ENCODE measurements at regions not wholly inside any gene's neighbourhood (a gene's known extent, or its start where the extent isn't known, plus 50 kb on each side); places are given as distances from the start of the nearest gene placed in this dataset.
"Not testable (repeated sequence)": the region's sequence is repeated elsewhere in the genome, so short reads cannot be mapped to it uniquely, and the experiment has no call there.

DNA sequence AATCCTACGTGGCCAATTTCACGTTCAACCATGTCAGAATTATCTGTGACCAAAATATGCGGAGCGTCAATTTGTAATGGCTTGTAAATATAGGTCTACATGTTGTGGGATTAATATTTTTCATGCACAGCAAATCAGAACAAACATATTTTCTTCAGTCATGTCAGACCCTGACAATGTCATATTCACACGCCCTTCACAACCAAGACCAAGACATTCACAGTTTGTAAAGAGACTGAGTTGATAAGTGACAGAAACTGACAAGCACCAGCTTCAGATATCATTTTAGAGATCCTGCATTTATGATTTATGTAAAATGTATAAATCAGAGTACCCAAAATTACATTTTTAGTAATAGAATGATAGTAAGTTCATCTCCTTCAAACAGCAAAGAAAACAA lies 57.3 kb upstream of the NOVA1 start:
- no peak for DNase-seq (ENCODE audit: low spot score)
- TF ChIP-seq, protein P1, sequence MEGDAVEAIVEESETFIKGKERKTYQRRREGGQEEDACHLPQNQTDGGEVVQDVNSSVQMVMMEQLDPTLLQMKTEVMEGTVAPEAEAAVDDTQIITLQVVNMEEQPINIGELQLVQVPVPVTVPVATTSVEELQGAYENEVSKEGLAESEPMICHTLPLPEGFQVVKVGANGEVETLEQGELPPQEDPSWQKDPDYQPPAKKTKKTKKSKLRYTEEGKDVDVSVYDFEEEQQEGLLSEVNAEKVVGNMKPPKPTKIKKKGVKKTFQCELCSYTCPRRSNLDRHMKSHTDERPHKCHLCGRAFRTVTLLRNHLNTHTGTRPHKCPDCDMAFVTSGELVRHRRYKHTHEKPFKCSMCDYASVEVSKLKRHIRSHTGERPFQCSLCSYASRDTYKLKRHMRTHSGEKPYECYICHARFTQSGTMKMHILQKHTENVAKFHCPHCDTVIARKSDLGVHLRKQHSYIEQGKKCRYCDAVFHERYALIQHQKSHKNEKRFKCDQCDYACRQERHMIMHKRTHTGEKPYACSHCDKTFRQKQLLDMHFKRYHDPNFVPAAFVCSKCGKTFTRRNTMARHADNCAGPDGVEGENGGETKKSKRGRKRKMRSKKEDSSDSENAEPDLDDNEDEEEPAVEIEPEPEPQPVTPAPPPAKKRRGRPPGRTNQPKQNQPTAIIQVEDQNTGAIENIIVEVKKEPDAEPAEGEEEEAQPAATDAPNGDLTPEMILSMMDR (IDR thresholded peaks at IDR 0.05; ENCODE audit: extremely low read depth, insufficient read depth, missing control alignments) = no peak
- in situ Hi-C loops (cut with MboI; ENCODE audit: low pct_unique_long_range_greater_than_20kb, low sequenced_read_pairs, unreplicated experiment) = no loop called here

DNA sequence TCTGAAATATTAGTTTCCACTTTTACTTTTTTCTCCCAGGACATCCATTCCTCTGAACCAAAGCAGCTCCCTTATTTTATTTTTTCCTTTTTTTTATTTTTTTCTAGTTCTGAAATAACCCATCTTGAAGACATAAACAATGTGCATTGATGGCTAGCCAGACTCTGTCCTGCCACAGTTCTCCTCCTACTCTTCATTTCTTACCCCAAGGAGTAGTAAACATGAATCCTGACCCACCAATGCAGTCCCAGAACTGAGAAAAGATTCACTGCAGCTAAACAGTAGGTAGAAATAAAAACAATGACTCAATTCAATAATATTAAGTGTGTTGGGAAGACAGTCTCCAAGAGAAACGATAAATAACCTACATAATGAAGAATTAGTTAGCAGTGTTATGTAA lies 65.7 kb upstream of the NOVA1 start:
- DNase-seq (ENCODE audit: low spot score) = no peak
- in situ Hi-C loops (cut with MboI; ENCODE audit: low pct_unique_long_range_greater_than_20kb, low sequenced_read_pairs, unreplicated experiment) = no loop called here
- TF ChIP-seq, protein P1 (IDR thresholded peaks at IDR 0.05; ENCODE audit: extremely low read depth, insufficient read depth, missing control alignments) = no peak

DNA sequence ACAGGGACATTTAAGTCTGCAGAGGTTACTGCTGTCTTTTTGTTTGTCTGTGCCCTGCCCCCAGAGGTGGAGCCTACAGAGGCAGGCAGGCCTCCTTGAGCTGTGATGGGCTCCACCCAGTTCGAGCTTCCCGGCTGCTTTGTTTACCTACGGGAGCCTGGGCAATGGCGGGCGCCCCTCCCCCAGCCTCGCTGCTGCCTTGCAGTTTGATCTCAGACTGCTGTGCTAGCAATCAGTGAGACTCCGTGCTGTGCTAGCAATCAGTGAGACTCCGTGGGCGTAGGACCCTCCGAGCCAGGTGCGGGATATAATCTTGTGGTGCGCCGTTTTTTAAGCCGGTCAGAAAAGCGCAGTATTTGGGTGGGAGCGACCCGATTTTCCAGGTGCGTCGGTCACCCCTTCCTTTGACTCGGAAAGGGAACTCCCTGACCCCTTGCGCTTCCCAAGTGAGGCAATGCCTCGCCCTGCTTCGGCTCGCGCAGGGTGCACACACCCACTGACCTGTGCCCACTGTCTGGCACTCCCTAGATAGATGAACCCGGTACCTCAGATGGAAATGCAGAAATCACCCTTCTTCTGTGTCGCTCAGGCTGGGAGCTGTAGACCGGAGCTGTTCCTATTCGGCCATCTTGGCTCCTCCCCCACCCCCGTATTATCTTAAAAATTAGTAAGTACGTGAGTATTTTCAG lies 81.0 kb upstream of the NOVA1 start:
- DNase-seq (ENCODE audit: low spot score); in situ Hi-C loops (cut with MboI; ENCODE audit: low pct_unique_long_range_greater_than_20kb, low sequenced_read_pairs, unreplicated experiment): not testable (repeated sequence)

DNA sequence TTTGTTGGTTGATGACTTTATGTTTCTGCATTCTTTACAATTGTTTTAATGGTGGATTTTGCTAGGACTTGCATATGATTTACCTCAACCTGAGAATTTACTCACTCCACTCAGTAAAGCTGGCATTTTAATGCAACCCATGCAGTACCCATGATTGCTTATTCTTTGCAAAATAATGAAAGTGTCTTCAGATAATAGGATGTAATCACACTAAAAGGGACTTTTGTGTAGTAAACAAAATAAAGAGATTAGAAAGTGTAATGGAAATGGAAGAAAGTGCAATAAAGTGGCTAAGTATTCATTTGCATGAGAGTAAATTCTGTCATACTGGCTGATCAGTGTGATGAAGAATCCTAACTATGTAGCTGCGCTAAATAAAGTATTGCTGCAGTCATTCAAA lies 87.6 kb upstream of the NOVA1 start:
- DNase-seq (ENCODE audit: low spot score) = no peak
- TF ChIP-seq, protein P1 (IDR thresholded peaks at IDR 0.05; ENCODE audit: extremely low read depth, insufficient read depth, missing control alignments) = no peak
- in situ Hi-C loops (cut with MboI; ENCODE audit: low pct_unique_long_range_greater_than_20kb, low sequenced_read_pairs, unreplicated experiment) = no loop called here

DNA sequence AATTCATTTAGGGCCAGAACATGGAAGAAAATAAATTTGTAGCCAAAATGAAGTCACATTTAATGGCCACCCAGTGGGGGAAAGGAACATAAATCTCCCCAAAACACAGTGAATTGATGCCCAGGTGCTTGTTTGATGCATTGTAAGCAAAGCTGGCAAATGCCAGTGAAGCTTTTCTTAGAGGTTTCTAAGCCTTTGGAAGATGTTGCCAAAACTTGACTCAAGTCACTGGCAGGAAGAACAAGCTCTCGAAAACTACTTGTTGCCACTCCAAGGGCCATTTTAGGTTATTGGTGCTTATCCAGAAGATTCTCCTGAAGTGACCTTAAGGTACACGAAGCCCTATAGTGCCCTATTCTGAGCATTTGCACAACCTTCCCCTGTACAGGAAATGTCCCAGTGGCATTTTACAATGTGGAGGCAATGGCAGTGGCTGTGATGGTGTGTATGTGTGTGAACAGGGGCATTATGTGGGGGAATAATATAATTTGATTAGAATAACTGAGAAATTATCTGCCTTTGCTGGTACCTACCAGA lies 89.5 kb upstream of the NOVA1 start:
- in situ Hi-C loops (cut with MboI; ENCODE audit: low pct_unique_long_range_greater_than_20kb, low sequenced_read_pairs, unreplicated experiment) = no loop called here
- TF ChIP-seq, protein P1 (IDR thresholded peaks at IDR 0.05; ENCODE audit: extremely low read depth, insufficient read depth, missing control alignments) = no peak
- no peak for DNase-seq (ENCODE audit: low spot score)

DNA sequence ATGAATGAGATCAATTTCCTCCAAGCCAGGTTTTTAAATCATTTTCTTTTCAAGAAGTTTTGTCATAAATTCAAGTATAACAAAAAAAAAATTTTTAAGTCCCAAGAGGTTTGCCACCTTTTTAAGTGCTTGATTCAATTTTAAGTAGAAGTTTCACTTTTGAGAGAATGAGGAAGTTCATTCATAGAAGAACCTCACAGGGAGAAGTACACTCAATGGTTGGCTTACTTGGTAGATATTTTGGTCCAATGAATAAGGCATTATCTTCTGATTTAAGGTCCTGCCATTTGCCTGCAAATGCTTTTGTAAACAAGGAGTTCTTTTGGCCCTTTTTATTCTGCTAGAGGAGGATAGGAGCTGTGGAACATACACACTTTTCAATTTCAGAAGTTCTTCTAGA lies 96.7 kb upstream of the NOVA1 start:
- in situ Hi-C loops (cut with MboI; ENCODE audit: low pct_unique_long_range_greater_than_20kb, low sequenced_read_pairs, unreplicated experiment) = no loop called here
- TF ChIP-seq, protein P1 (IDR thresholded peaks at IDR 0.05; ENCODE audit: extremely low read depth, insufficient read depth, missing control alignments) = no peak
- DNase-seq (ENCODE audit: low spot score) = no peak

DNA sequence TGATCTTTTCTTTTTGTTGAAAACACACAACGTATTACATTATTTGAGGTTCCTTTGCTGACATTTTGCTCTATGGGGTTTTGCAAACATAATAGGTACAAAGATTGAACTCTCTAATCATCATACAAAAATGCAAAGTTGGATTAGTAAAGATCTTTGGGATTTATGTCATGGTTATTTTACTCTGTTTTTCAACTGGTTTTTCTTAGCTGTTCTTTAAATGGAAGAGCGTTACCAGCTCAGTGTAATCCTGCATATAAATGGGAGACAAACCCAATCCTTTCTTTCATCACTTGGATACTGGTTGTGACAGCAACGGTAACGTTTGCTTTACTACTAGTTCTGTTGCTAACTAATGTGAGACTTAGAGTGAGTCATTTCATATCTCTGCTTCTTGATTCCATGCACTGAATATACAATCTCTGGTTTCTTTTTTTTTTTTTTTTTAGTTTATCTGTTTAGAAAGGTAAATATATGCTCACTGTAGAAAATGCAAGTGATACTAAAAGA lies 104.9 kb upstream of the NOVA1 start:
- in situ Hi-C loops (cut with MboI; ENCODE audit: low pct_unique_long_range_greater_than_20kb, low sequenced_read_pairs, unreplicated experiment) = no loop called here
- no peak for DNase-seq (ENCODE audit: low spot score)
- TF ChIP-seq, protein P1 (IDR thresholded peaks at IDR 0.05; ENCODE audit: extremely low read depth, insufficient read depth, missing control alignments) = no peak
